Body of pancreas (tissue), 4 donors: ENCODE measurements at regions not wholly inside any gene's neighbourhood (a gene's known extent, or its start where the extent isn't known, plus 50 kb on each side); places are given as distances from the start of the nearest gene placed in this dataset.

Source experiments
- CTCF ChIP-seq, 7 experiments: fragments of 450-650 bp in 4 of 7; fragments of 200-600 bp in 3 of 7; sonication (generic) in 3 of 7; IDR thresholded peaks; one replicate each; pipeline ENCODE4 v1.5.1; 2016 to 2019; ENCODE audit warnings: antibody characterized with exemption in 7 of 7
- POLR2A ChIP-seq, 3 donors: fragments of 450-650 bp; IDR thresholded peaks; one replicate each; pipeline ENCODE4 v1.6.1; 2016; ENCODE audit warnings: antibody characterized with exemption in 3 of 3, mild to moderate bottlenecking in 2 of 3

DNA sequence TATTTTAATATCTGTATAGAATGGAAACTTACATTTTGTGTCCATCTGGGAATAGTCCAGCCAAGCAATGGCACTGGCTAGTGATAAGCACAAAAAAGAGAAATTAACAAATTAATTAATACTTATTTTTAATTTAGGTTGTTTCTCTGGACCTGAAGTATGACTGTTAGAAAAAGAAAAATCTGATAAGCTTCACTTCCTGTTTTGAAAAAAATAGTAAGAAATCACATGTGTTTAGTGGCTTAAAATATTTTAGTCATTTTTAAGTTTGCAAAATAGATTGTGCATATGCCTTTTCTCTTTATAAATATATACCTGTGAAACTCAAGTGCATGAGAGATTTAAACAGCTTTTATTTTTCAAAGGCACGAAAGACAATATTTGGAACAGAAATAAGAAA is 50.1 kb upstream of the CREB5 start:
- TF ChIP-seq CTCF (IDR thresholded peaks at IDR 0.05) (no peak), POLR2A (IDR thresholded peaks at IDR 0.05) (no peak)
